ENCODE measurements at regions not wholly inside any gene's neighbourhood (a gene's known extent, or its start where the extent isn't known, plus 50 kb on each side); places are given as distances from the start of the nearest gene placed in this dataset.

DNA sequence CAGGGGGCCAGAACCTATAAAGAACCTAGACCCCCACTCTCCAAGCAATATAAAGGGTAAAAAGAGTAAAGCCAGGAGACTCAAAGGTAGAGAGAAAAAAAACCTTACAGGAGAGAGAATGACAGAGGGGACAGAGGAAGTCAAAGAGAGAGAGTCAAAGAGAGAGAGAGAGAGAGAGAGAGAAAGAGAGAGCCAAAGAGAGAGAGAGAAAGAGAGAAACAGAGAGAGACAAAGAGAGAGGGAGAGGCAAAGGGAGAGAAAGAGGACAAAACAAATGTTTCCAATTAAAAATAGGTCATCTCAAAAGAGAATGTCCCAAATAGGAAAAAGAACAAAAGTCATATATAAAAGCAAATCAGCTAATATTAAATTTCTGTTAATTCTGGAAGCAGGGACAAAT lies 251.5 kb downstream of the DPY19L2 start:
- TF ChIP-seq, protein P1, sequence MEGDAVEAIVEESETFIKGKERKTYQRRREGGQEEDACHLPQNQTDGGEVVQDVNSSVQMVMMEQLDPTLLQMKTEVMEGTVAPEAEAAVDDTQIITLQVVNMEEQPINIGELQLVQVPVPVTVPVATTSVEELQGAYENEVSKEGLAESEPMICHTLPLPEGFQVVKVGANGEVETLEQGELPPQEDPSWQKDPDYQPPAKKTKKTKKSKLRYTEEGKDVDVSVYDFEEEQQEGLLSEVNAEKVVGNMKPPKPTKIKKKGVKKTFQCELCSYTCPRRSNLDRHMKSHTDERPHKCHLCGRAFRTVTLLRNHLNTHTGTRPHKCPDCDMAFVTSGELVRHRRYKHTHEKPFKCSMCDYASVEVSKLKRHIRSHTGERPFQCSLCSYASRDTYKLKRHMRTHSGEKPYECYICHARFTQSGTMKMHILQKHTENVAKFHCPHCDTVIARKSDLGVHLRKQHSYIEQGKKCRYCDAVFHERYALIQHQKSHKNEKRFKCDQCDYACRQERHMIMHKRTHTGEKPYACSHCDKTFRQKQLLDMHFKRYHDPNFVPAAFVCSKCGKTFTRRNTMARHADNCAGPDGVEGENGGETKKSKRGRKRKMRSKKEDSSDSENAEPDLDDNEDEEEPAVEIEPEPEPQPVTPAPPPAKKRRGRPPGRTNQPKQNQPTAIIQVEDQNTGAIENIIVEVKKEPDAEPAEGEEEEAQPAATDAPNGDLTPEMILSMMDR (IDR thresholded peaks at IDR 0.05): no peak
- no peak for TF ChIP-seq POLR2A (IDR thresholded peaks at IDR 0.05)
